IMR-90 (cell line): ENCODE measurements at regions not wholly inside any gene's neighbourhood (a gene's known extent, or its start where the extent isn't known, plus 50 kb on each side); places are given as distances from the start of the nearest gene placed in this dataset.

Experiments
- ATAC-seq: fragments of 200-7000 bp; cut with Tn5 transposase; 2 replicates; pipeline ENCODE4 v1.9.1; 2020; ENCODE audit warnings: low read depth, mild to moderate bottlenecking, moderate library complexity
- BruUV-seq: library from RNA; stranded (reverse); fragments of 400-500 nt; replicated peaks from 2 replicates; lab custom pipeline; 2021; lab: Mats Ljungman, UMichigan
- CTCF ChIA-PET: fragments of 300-600 bp; formaldehyde crosslinking; extraction: SDS; loops from one replicate; lab custom pipeline; 2021; ENCODE audit warnings: antibody characterized with exemption; lab: Yijun Ruan, JAX
- POLR2A ChIA-PET: fragments of 300-600 bp; sonication (Branson Sonifier 250); formaldehyde crosslinking; loops from one replicate; lab custom pipeline; 2022; ENCODE audit warnings: antibody characterized with exemption; ENCODE audit not compliant: unreplicated experiment; lab: Charles Lee
- DNase-seq: peaks from one replicate; pipeline ENCODE4 v3.0.0; 2013
- H2AFZ ChIP-seq: replicated peaks from 2 replicates; pipeline ENCODE3; 2013; ENCODE audit warnings: low read length, mild to moderate bottlenecking; ENCODE audit not compliant: poor library complexity
- H2AK5ac ChIP-seq: 2 replicates; pipeline ENCODE4 v1.6.1; 2013; ENCODE audit warnings: low read depth, low read length, inconsistent platforms
- H2AK9ac ChIP-seq: replicated peaks from 2 replicates; pipeline ENCODE3; 2013; ENCODE audit warnings: mild to moderate bottlenecking, low read depth, low read length, moderate library complexity; ENCODE audit not compliant: poor library complexity
- H2BK120ac ChIP-seq: 2 replicates; pipeline ENCODE4 v1.6.1; 2013; ENCODE audit warnings: low read depth, low read length, inconsistent platforms
- H2BK15ac ChIP-seq: 3 replicates; pipeline ENCODE4 v1.6.1; 2013; ENCODE audit warnings: low read depth, low read length, inconsistent platforms
- H2BK20ac ChIP-seq: 2 replicates; pipeline ENCODE4 v1.6.1; 2013; ENCODE audit warnings: low read depth, mild to moderate bottlenecking, inconsistent platforms, low read length, moderate library complexity
- H2BK5ac ChIP-seq: 2 replicates; pipeline ENCODE4 v1.6.1; 2013; ENCODE audit warnings: mild to moderate bottlenecking, low read depth, low read length, inconsistent platforms; ENCODE audit not compliant: poor library complexity, severe bottlenecking
- H3K14ac ChIP-seq: replicated peaks from 2 replicates; pipeline ENCODE4 v1.6.1; 2013; ENCODE audit warnings: low read depth, low read length, inconsistent platforms
- H3K18ac ChIP-seq: 2 replicates; pipeline ENCODE4 v1.6.1; 2013; ENCODE audit warnings: low read depth, low read length, control low read depth
- H3K23ac ChIP-seq: 2 replicates; pipeline ENCODE4 v1.6.1; 2013; ENCODE audit warnings: low read depth, low read length, inconsistent platforms
- H3K27ac ChIP-seq: 2 replicates; pipeline ENCODE4 v1.5.1; 2013; ENCODE audit warnings: mild to moderate bottlenecking, control low read depth, low read length; ENCODE audit not compliant: insufficient read depth
- H3K27me3 ChIP-seq: 2 replicates; pipeline ENCODE4 v1.6.1; 2013; ENCODE audit warnings: low read length; ENCODE audit not compliant: control insufficient read depth, insufficient read depth
- H3K36me3 ChIP-seq: 2 replicates; pipeline ENCODE4 v1.6.1; 2013; ENCODE audit warnings: low read length, mixed read lengths; ENCODE audit not compliant: control insufficient read depth, insufficient read depth
- H3K4ac ChIP-seq: 2 replicates; pipeline ENCODE4 v1.6.1; 2013; ENCODE audit warnings: low read depth, low read length, inconsistent platforms
- H3K4me1 ChIP-seq: 2 replicates; pipeline ENCODE4 v1.6.1; 2013; ENCODE audit warnings: low read length, mixed read lengths; ENCODE audit not compliant: control insufficient read depth, insufficient read depth
- H3K4me2 ChIP-seq: 2 replicates; pipeline ENCODE4 v1.6.1; 2013; ENCODE audit warnings: low read depth, mild to moderate bottlenecking, control low read depth, low read length, moderate library complexity
- H3K4me3 ChIP-seq: 2 replicates; pipeline ENCODE4 v1.5.1; 2013; ENCODE audit warnings: low read depth, mild to moderate bottlenecking, control low read depth, low read length, moderate library complexity; ENCODE audit not compliant: insufficient read depth
- H3K56ac ChIP-seq: 2 replicates; pipeline ENCODE4 v1.6.1; 2013; ENCODE audit warnings: low read length, inconsistent platforms; ENCODE audit not compliant: insufficient read depth; ENCODE audit errors: extremely low read depth
- H3K79me1 ChIP-seq, 2 experiments: 2 replicates each; pipeline ENCODE4 v1.6.1; 2013; ENCODE audit warnings: low read length in 2 of 2, inconsistent platforms in 1 of 2, low read depth in 1 of 2
- H3K9ac ChIP-seq: 2 replicates; pipeline ENCODE4 v1.6.1; 2013; ENCODE audit warnings: low read depth, low read length, control low read depth
- H3K9me1 ChIP-seq: 2 replicates; pipeline ENCODE4 v1.6.1; 2013; ENCODE audit warnings: low read length, inconsistent platforms; ENCODE audit not compliant: insufficient read depth
- H3K9me3 ChIP-seq: 2 replicates; pipeline ENCODE4 v1.6.1; 2013; ENCODE audit warnings: low read length; ENCODE audit not compliant: control insufficient read depth, insufficient read depth
- H4K20me1 ChIP-seq: 2 replicates; pipeline ENCODE4 v1.6.1; 2013; ENCODE audit warnings: low read length, inconsistent platforms; ENCODE audit not compliant: insufficient read depth
- H4K5ac ChIP-seq: 2 replicates; pipeline ENCODE4 v1.6.1; 2013; ENCODE audit warnings: mild to moderate bottlenecking, low read depth, low read length, control low read depth
- H4K8ac ChIP-seq, 2 experiments: 2 replicates each; pipeline ENCODE4 v1.6.1; 2013; ENCODE audit warnings: low read depth in 2 of 2, low read length in 2 of 2, control low read depth in 1 of 2, inconsistent platforms in 1 of 2
- H4K91ac ChIP-seq: 2 replicates; pipeline ENCODE4 v1.6.1; 2013; ENCODE audit warnings: low read depth, low read length, inconsistent platforms; ENCODE audit not compliant: insufficient read depth
- BHLHE40 ChIP-seq: fragments of 150-350 bp; IDR thresholded peaks from 2 replicates; pipeline ENCODE4 v1.6.1; 2016; ENCODE audit warnings: mild to moderate bottlenecking, low read depth, low read length
- CEBPB ChIP-seq: IDR thresholded peaks from 2 replicates; pipeline ENCODE4 v1.6.1; 2012; ENCODE audit warnings: low read depth, low read length, improper control_type of control experiment
- CHD1 ChIP-seq: IDR thresholded peaks from 2 replicates; pipeline ENCODE4 v1.6.1; 2012; ENCODE audit warnings: low read depth, low read length, improper control_type of control experiment
- CTCF ChIP-seq: conservative IDR thresholded peaks from 2 replicates; pipeline ENCODE4 v1.5.1; 2012; ENCODE audit warnings: mild to moderate bottlenecking, low read depth, low read length, improper control_type of control experiment
- ELK1 ChIP-seq: fragments of 150-350 bp; IDR thresholded peaks from 2 replicates; pipeline ENCODE4 v1.6.1; 2016; ENCODE audit warnings: low read depth, mild to moderate bottlenecking, low read length, moderate library complexity, borderline replicate concordance
- FOS ChIP-seq: fragments of 150-350 bp; IDR thresholded peaks from 2 replicates; pipeline ENCODE4 v1.6.1; 2016; ENCODE audit warnings: low read depth, low read length
- MAFK ChIP-seq: IDR thresholded peaks from 2 replicates; pipeline ENCODE4 v1.6.1; 2012; ENCODE audit warnings: low read depth, low read length, improper control_type of control experiment
- MAZ ChIP-seq: IDR thresholded peaks from 2 replicates; pipeline ENCODE4 v1.6.1; 2012; ENCODE audit warnings: low read depth, mild to moderate bottlenecking, low read length, improper control_type of control experiment, moderate library complexity, borderline replicate concordance
- MXI1 ChIP-seq: IDR thresholded peaks from 2 replicates; pipeline ENCODE4 v1.6.1; 2012; ENCODE audit warnings: low read depth, mild to moderate bottlenecking, low read length, moderate library complexity, borderline replicate concordance
- NFE2L2 ChIP-seq: fragments of 150-350 bp; IDR thresholded peaks from 2 replicates; pipeline ENCODE4 v1.6.1; 2016; ENCODE audit warnings: low read depth, mild to moderate bottlenecking, low read length
- POLR2A ChIP-seq: IDR thresholded peaks from 2 replicates; pipeline ENCODE4 v1.6.1; 2012; ENCODE audit warnings: mild to moderate bottlenecking, low read depth, low read length
- RAD21 ChIP-seq: IDR thresholded peaks from 2 replicates; pipeline ENCODE4 v1.6.1; 2012; ENCODE audit warnings: low read length, improper control_type of control experiment
- RCOR1 ChIP-seq: IDR thresholded peaks from 2 replicates; pipeline ENCODE4 v1.6.1; 2012; ENCODE audit warnings: mild to moderate bottlenecking, low read length, improper control_type of control experiment; ENCODE audit not compliant: insufficient replicate concordance
- RFX5 ChIP-seq: IDR thresholded peaks from 2 replicates; pipeline ENCODE4 v1.8.0; 2012; ENCODE audit warnings: low read depth, mild to moderate bottlenecking, low read length, moderate library complexity
- SMC3 ChIP-seq: fragments of 150-350 bp; IDR thresholded peaks from 2 replicates; pipeline ENCODE4 v1.6.1; 2016; ENCODE audit warnings: low read depth, mild to moderate bottlenecking, antibody characterized with exemption, low read length, moderate library complexity
- USF2 ChIP-seq: fragments of 150-350 bp; IDR thresholded peaks from 2 replicates; pipeline ENCODE4 v1.6.1; 2017; ENCODE audit warnings: mild to moderate bottlenecking, antibody characterized with exemption, low read length, low read depth
- WGBS, 2 experiments: methylation state at CpG; one replicate each; pipeline versions ENCODE4 v1.1.5 to v1.1.7; 2013; ENCODE audit warnings: missing lambda C conversion rate in 2 of 2; ENCODE audit not compliant: insufficient read length in 1 of 2; ENCODE audit errors: extremely low coverage in 2 of 2; 5-methylcytosine and 5-hydroxymethylcytosine counted together
- dilution Hi-C: fragments of 300-500 bp; cut with HindIII; formaldehyde crosslinking; loops from one replicate; pipeline ENCODE4 v1.14.3; 2018; ENCODE audit warnings: low sequenced_read_pairs; ENCODE audit not compliant: unreplicated experiment
- in situ Hi-C: fragments of 300-500 bp; cut with MboI; formaldehyde crosslinking; loops from 3 replicates; pipeline ENCODE4 v1.14.3; 2019; ENCODE audit warnings: low sequenced_read_pairs, inconsistent platforms, mixed read lengths
- intact Hi-C: fragments of 100-400 bp; cut with micrococcal nuclease; formaldehyde crosslinking; loops from 2 replicates; pipeline ENCODE4 v1.10.0; 2022

- TF ChIP-seq CEBPB (no peak), RCOR1 (no peak), USF2 (no peak), NFE2L2 (no peak), FOS (no peak), RAD21 (no peak), ELK1 (no peak), SMC3 (no peak), CTCF (no peak), POLR2A (no peak), CHD1 (no peak), MAZ (no peak), MAFK (no peak), MXI1 (no peak), RFX5 (no peak), BHLHE40 (no peak)
- no peak overlapping the region for H3K4me2 ChIP-seq
- H2BK120ac ChIP-seq: no peak overlapping the region
- dilution Hi-C loops (no loop called here), in situ Hi-C loops (loop anchor here (25.0 kb wide), 1 partner anchor 629 kb away; no protein-coding TSS in a partner anchor), intact Hi-C loops (no loop called here)
- H3K27me3 ChIP-seq: no peaks in the 10 kb centered on the region
- BruUV-seq: no TSS peak
- H3K18ac ChIP-seq: no peak overlapping the region
- WGBS, 2 experiments: no CpG with 5 or more reads among the region's 2 CpGs
- no peak overlapping the region for H3K56ac ChIP-seq
- H3K27ac ChIP-seq: no peak overlapping the region
- no peak overlapping the region for H4K91ac ChIP-seq
- H3K14ac ChIP-seq: no peak overlapping the region
- no peak overlapping the region for H2AFZ ChIP-seq
- no peaks in the 10 kb centered on the region for H3K9me3 ChIP-seq
- H3K4me3 ChIP-seq: no peak overlapping the region
- H4K5ac ChIP-seq: no peak overlapping the region
- no peak overlapping the region for H4K8ac ChIP-seq
- no peak for DNase-seq
- H2BK20ac ChIP-seq: no peak overlapping the region
- no peaks in the 10 kb centered on the region for H3K36me3 ChIP-seq
- no peak overlapping the region for H3K9ac ChIP-seq
- no peaks in the 10 kb centered on the region for H4K20me1 ChIP-seq
- no peaks in the 10 kb centered on the region for H3K79me1 ChIP-seq
- no peak overlapping the region for H2AK5ac ChIP-seq
- H3K9me1 ChIP-seq: no peaks in the 10 kb centered on the region
- no peak overlapping the region for H3K23ac ChIP-seq
- no peak overlapping the region for H2BK5ac ChIP-seq
- ChIA-PET POLR2A (no interaction called here), CTCF (no interaction called here)
- no peak for ATAC-seq
- no peak overlapping the region for H3K4ac ChIP-seq
- H3K4me1 ChIP-seq: peaks cover 3% of the 10 kb centered on the region; the same call in 1 of the 2 replicates
- no peak overlapping the region for H2BK15ac ChIP-seq
- no peak overlapping the region for H2AK9ac ChIP-seq
Observed at GRCh38 chr4:86483773-86484172, 110.3 kb upstream of the PTPN13 start.
